ENCODE measurements at regions not wholly inside any gene's neighbourhood (a gene's known extent, or its start where the extent isn't known, plus 50 kb on each side); places are given as distances from the start of the nearest gene placed in this dataset.

DNA sequence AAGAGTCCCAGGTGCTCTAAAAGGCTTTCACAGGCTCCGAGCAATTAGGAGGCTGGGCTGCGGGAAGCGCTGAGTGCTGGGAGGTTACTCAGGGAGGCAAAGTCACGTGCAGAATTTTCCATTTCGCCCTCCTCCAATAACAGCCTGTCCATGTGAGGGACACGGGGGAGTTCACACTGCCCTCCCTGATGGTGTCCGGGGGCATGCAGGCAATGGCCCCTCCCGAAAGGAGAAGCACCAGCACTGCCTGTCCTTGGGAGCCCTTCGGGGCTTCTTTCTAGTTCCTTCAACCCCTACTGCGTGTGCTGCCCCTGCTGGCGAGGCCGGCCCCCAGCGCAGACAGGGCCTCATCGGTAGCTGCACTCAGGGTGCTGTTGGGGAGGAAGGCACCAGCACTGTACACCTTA lies 63.1 kb upstream of the HPCAL1 start:
- peak; percentile 12 for TF ChIP-seq CTCF (IDR thresholded peaks at IDR 0.05; ENCODE audit: insufficient read depth, low read depth, low read length)
- DNase-seq (ENCODE audit: low read depth): no peak
- H3K4me3 ChIP-seq (ENCODE audit: low read depth, low read length): no peak overlapping the region

DNA sequence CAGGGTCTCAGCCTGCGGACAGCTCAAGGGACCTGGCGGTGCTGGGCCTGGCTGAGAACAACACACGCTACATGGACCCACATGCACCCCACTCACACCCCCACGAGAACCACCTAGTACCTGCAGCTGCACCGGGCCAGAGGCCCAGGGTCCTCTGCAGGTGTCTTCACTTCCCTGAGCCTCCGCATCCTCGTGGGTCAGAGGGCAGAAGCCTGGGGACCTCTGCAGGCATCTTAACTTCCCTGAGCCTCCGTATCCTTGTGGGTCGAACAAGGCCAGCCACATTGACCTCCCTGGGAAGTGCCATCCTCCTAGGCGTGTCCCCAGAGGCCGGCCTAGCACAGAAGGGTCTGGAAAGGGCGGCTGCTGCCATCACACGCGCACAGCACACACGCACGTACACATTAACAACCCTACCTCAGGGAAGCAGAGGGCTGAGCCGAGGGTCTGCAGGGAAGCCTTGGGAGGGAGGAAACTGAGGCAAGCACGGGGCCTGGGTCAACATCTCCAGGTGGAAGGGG lies 62.5 kb upstream of the HPCAL1 start:
- no peak for DNase-seq (ENCODE audit: low read depth)
- H3K4me3 ChIP-seq (ENCODE audit: low read depth, low read length): no peak overlapping the region
- TF ChIP-seq CTCF (IDR thresholded peaks at IDR 0.05; ENCODE audit: insufficient read depth, low read depth, low read length): no peak

GRCh38 chr2:10240911-10241610 lies 61.6 kb upstream of the HPCAL1 start:
- DNase-seq (ENCODE audit: low read depth): no peak
- no peak overlapping the region for H3K4me3 ChIP-seq (ENCODE audit: low read depth, low read length)
- no peak for TF ChIP-seq CTCF (IDR thresholded peaks at IDR 0.05; ENCODE audit: insufficient read depth, low read depth, low read length)

DNA sequence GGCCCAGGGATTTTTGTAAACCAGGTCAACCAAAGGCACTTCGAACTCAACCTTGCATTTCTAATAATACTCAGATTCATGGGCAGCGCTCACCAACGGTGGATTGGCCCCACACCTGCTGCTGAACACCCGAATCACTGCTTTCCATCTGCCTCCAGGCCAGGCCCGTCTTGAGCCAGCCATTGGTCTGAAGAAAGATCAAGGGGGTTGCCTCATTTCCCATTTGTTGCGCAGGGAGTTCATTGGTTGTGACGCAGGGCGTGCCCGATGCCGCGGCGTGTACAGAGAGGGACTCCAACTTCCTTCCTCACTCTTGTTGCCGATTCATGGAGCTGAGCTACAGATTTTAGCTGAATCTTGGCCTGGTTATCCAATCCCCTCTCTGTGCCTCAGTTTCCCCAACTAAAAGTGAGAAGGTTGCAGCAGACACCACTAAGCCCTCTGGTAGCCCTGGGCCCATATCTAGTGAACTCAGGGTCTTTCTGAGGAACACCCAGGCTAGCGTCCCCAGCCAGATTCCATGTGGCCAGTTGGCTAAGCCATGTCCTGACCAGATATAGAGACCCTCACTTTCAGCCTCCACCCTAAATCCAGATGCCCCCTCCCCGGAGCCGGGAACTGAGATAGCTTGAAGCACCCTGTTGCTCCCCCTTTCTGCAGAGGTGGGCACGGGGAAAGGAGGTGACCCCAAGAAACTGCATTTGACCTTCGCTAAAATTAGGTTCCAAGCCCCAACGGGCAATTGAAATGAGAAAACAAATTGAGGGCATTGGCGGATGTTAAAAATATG lies 60.9 kb upstream of the HPCAL1 start:
- no peak overlapping the region for H3K4me3 ChIP-seq (ENCODE audit: low read depth, low read length)
- no peak for DNase-seq (ENCODE audit: low read depth)
- no peak for TF ChIP-seq CTCF (IDR thresholded peaks at IDR 0.05; ENCODE audit: insufficient read depth, low read depth, low read length)

- no peak for TF ChIP-seq CTCF (IDR thresholded peaks at IDR 0.05; ENCODE audit: insufficient read depth, low read depth, low read length)
- no peak for DNase-seq (ENCODE audit: low read depth)
- no peak overlapping the region for H3K4me3 ChIP-seq (ENCODE audit: low read depth, low read length)
Observed at GRCh38 chr2:10242451-10242850, 60.3 kb upstream of the HPCAL1 start.

GRCh38 chr2:10242998-10243925 lies 59.4 kb upstream of the HPCAL1 start:
- H3K4me3 ChIP-seq (ENCODE audit: low read depth, low read length): no peak overlapping the region
- TF ChIP-seq CTCF (IDR thresholded peaks at IDR 0.05; ENCODE audit: insufficient read depth, low read depth, low read length): no peak
- no peak for DNase-seq (ENCODE audit: low read depth)
